PC-3 (cell line): ENCODE measurements at regions not wholly inside any gene's neighbourhood (a gene's known extent, or its start where the extent isn't known, plus 50 kb on each side); places are given as distances from the start of the nearest gene placed in this dataset.

Experiments used
- ATAC-seq: fragments of 200-7000 bp; cut with Tn5 transposase; 2 replicates; pipeline ENCODE4 v1.9.1; 2020; ENCODE audit warnings: mild to moderate bottlenecking, moderate library complexity
- BruUV-seq: library from RNA; stranded (reverse); fragments of 400-500 nt; replicated peaks from 2 replicates; lab custom pipeline; 2021; lab: Mats Ljungman, UMichigan
- CTCF ChIA-PET: fragments of 300-600 bp; sonication (Branson Sonifier 250); formaldehyde crosslinking; loops from one replicate; lab custom pipeline; 2022; ENCODE audit warnings: antibody characterized with exemption; lab: Charles Lee
- POLR2A ChIA-PET: fragments of 300-600 bp; sonication (Branson Sonifier 250); formaldehyde crosslinking; loops from one replicate; lab custom pipeline; 2022; ENCODE audit warnings: antibody characterized with exemption; ENCODE audit not compliant: unreplicated experiment; lab: Charles Lee
- DNase-seq: peaks from one replicate; pipeline ENCODE4 v3.0.0-alpha.2; 2015
- H2AFZ ChIP-seq: fragments of 300-600 bp; sonication (generic); 2 replicates; pipeline ENCODE4 v1.6.0; 2016; ENCODE audit warnings: antibody characterized with exemption, low read length
- H3F3A ChIP-seq: fragments of 300-600 bp; sonication (generic); one replicate; pipeline ENCODE4 v1.6.0; 2017; ENCODE audit warnings: antibody characterized with exemption, low read length, control low read depth, mild to moderate bottlenecking; ENCODE audit not compliant: unreplicated experiment
- H3K27ac ChIP-seq: fragments of 300-600 bp; sonication (generic); 2 replicates; pipeline ENCODE4 v1.5.1; 2016; ENCODE audit warnings: mild to moderate bottlenecking, low read length
- H3K27me3 ChIP-seq: fragments of 300-600 bp; sonication (generic); 2 replicates; pipeline ENCODE4 v1.6.1; 2016; ENCODE audit warnings: low read length, mixed read lengths
- H3K36me3 ChIP-seq: fragments of 300-600 bp; sonication (generic); 2 replicates; pipeline ENCODE4 v1.6.1; 2016; ENCODE audit warnings: low read depth, mixed run types, low read length, mixed read lengths
- H3K4me1 ChIP-seq: fragments of 300-600 bp; sonication (generic); 2 replicates; pipeline ENCODE4 v1.5.1; 2016; ENCODE audit warnings: low read length; ENCODE audit not compliant: insufficient read depth
- H3K4me2 ChIP-seq: fragments of 300-600 bp; sonication (generic); 2 replicates; pipeline ENCODE4 v1.6.0; 2016; ENCODE audit warnings: low read length
- H3K4me3 ChIP-seq: fragments of 300-600 bp; sonication (generic); 2 replicates; pipeline ENCODE4 v1.5.1; 2016; ENCODE audit warnings: mild to moderate bottlenecking, low read length, mixed read lengths
- H3K79me2 ChIP-seq: fragments of 300-600 bp; sonication (generic); 2 replicates; pipeline ENCODE4 v1.6.1; 2017; ENCODE audit warnings: low read length, mixed read lengths
- H3K9ac ChIP-seq: fragments of 300-600 bp; sonication (generic); 2 replicates; pipeline ENCODE4 v1.6.0; 2016; ENCODE audit warnings: mild to moderate bottlenecking, low read length
- H3K9me2 ChIP-seq: fragments of 300-600 bp; sonication (generic); replicated peaks from 2 replicates; pipeline ENCODE4 v1.6.1; 2016; ENCODE audit warnings: mixed run types, low read length, mixed read lengths
- H3K9me3 ChIP-seq: fragments of 300-600 bp; sonication (generic); 2 replicates; pipeline ENCODE4 v1.6.1; 2016; ENCODE audit warnings: low read length, mixed read lengths
- H4K20me1 ChIP-seq: fragments of 300-600 bp; sonication (generic); 2 replicates; pipeline ENCODE4 v1.6.1; 2016; ENCODE audit warnings: low read length, mixed read lengths
- CTCF ChIP-seq: fragments of 300-600 bp; sonication (generic); conservative IDR thresholded peaks from 2 replicates; pipeline ENCODE4 v1.5.1; 2017; ENCODE audit warnings: antibody characterized with exemption, low read depth, mild to moderate bottlenecking, low read length
- EZH2 ChIP-seq: fragments of 300-600 bp; sonication (generic); IDR thresholded peaks from one replicate; pipeline ENCODE4 v1.6.1; 2017; ENCODE audit warnings: antibody characterized with exemption, mild to moderate bottlenecking, low read length; ENCODE audit not compliant: unreplicated experiment
- EZH2phosphoT487 ChIP-seq: fragments of 300-600 bp; sonication (generic); IDR thresholded peaks from 2 replicates; pipeline ENCODE4 v1.6.1; 2018; ENCODE audit warnings: mild to moderate bottlenecking, antibody characterized with exemption, low read length, borderline replicate concordance
- intact Hi-C: fragments of 100-400 bp; cut with micrococcal nuclease; formaldehyde crosslinking; loops from 2 replicates; pipeline ENCODE4 v1.9.0; 2023

GRCh38 chr11:116172851-116173250, 599.9 kb downstream of the BUD13 start:
- Histone ChIP-seq H3F3A (no peaks in the 10 kb centered on the region), H3K27me3 (no peaks in the 10 kb centered on the region), H3K4me3 (no peak overlapping the region), H3K9ac (no peak overlapping the region), H4K20me1 (no peaks in the 10 kb centered on the region), H3K4me1 (no peaks in the 10 kb centered on the region), H2AFZ (no peak overlapping the region), H3K9me3 (no peaks in the 10 kb centered on the region), H3K4me2 (no peak overlapping the region), H3K79me2 (no peaks in the 10 kb centered on the region), H3K27ac (no peak overlapping the region), H3K9me2 (no peaks in the 10 kb centered on the region), H3K36me3 (no peaks in the 10 kb centered on the region)
- CTCF ChIA-PET, result no interaction called here
- DNase-seq (no peak), ATAC-seq (no peak)
- no TSS peak for BruUV-seq
- no peak for TF ChIP-seq CTCF
- no peak for TF ChIP-seq EZH2phosphoT487
- no peak for TF ChIP-seq EZH2
- POLR2A ChIA-PET, result no interaction called here
- intact Hi-C loops, result no loop called here

GRCh38 chr11:116172156-116172555, 600.6 kb downstream of the BUD13 start:
- Histone ChIP-seq H2AFZ (no peak overlapping the region), H3K9me2 (no peaks in the 10 kb centered on the region), H3K9ac (no peak overlapping the region), H3K4me3 (no peak overlapping the region), H3K27ac (no peak overlapping the region), H3K36me3 (no peaks in the 10 kb centered on the region), H3F3A (no peaks in the 10 kb centered on the region), H4K20me1 (no peaks in the 10 kb centered on the region), H3K27me3 (no peaks in the 10 kb centered on the region), H3K9me3 (no peaks in the 10 kb centered on the region), H3K4me2 (no peak overlapping the region), H3K4me1 (no peaks in the 10 kb centered on the region), H3K79me2 (no peaks in the 10 kb centered on the region)
- TF ChIP-seq EZH2, result no peak
- no peak for TF ChIP-seq CTCF
- no TSS peak for BruUV-seq
- intact Hi-C loops, result no loop called here
- DNase-seq (no peak), ATAC-seq (no peak)
- POLR2A ChIA-PET, result no interaction called here
- CTCF ChIA-PET, result no interaction called here

GRCh38 chr11:116171271-116172140, 601.3 kb downstream of the BUD13 start:
- Histone ChIP-seq H3F3A (no peaks in the 10 kb centered on the region), H3K9me2 (no peaks in the 10 kb centered on the region), H3K9ac (no peak overlapping the region), H3K79me2 (no peaks in the 10 kb centered on the region), H3K27me3 (no peaks in the 10 kb centered on the region), H2AFZ (no peak overlapping the region), H3K4me2 (no peak overlapping the region), H3K27ac (no peak overlapping the region), H3K4me1 (no peaks in the 10 kb centered on the region), H3K4me3 (no peak overlapping the region), H3K9me3 (no peaks in the 10 kb centered on the region), H4K20me1 (no peaks in the 10 kb centered on the region), H3K36me3 (no peaks in the 10 kb centered on the region)
- DNase-seq (no peak), ATAC-seq (no peak)
- TF ChIP-seq EZH2phosphoT487 (no peak), EZH2 (no peak), CTCF (no peak)
- BruUV-seq, result no TSS peak
- intact Hi-C loops, result no loop called here
- ChIA-PET CTCF (no interaction called here), POLR2A (no interaction called here)
